Rectal smooth muscle tissue (tissue), 1 donor: ENCODE measurements at regions not wholly inside any gene's neighbourhood (a gene's known extent, or its start where the extent isn't known, plus 50 kb on each side); places are given as distances from the start of the nearest gene placed in this dataset.

ENCODE experiments used
- H3K27ac ChIP-seq: one replicate; pipeline ENCODE4 v1.7.0; 2013; ENCODE audit warnings: low read depth, low read length, inconsistent platforms
- H3K27me3 ChIP-seq: one replicate; pipeline ENCODE4 v1.7.0; 2013; ENCODE audit warnings: low read length; ENCODE audit not compliant: control insufficient read depth, insufficient read depth
- H3K36me3 ChIP-seq: one replicate; pipeline ENCODE4 v1.7.0; 2013; ENCODE audit warnings: low read length; ENCODE audit not compliant: control insufficient read depth, insufficient read depth
- H3K4me1 ChIP-seq: one replicate; pipeline ENCODE4 v1.7.0; 2013; ENCODE audit warnings: low read length; ENCODE audit not compliant: control insufficient read depth, insufficient read depth
- H3K4me3 ChIP-seq: one replicate; pipeline ENCODE4 v1.7.0; 2013; ENCODE audit warnings: low read length
- H3K9ac ChIP-seq: one replicate; pipeline ENCODE4 v1.7.0; 2013; ENCODE audit warnings: low read length

GRCh38 chr9:107905308-107906020 lies 415.9 kb upstream of the KLF4 start:
- no peaks in the 10 kb centered on the region for H3K36me3 ChIP-seq
- H3K27me3 ChIP-seq = no peaks in the 10 kb centered on the region
- no peak overlapping the region for H3K27ac ChIP-seq
- H3K4me1 ChIP-seq = no peaks in the 10 kb centered on the region
- no peak overlapping the region for H3K9ac ChIP-seq
- no peak overlapping the region for H3K4me3 ChIP-seq

GRCh38 chr9:107899961-107900330 lies 410.4 kb upstream of the KLF4 start:
- H3K36me3 ChIP-seq = no peaks in the 10 kb centered on the region
- no peak overlapping the region for H3K27ac ChIP-seq
- peaks cover 9% of the 10 kb centered on the region for H3K4me1 ChIP-seq
- H3K27me3 ChIP-seq = no peaks in the 10 kb centered on the region
- H3K9ac ChIP-seq = no peak overlapping the region
- no peak overlapping the region for H3K4me3 ChIP-seq

GRCh38 chr9:107898761-107899160 lies 409.2 kb upstream of the KLF4 start:
- Histone ChIP-seq H3K36me3 (no peaks in the 10 kb centered on the region), H3K4me3 (no peak overlapping the region), H3K9ac (no peak overlapping the region), H3K27ac (no peak overlapping the region), H3K27me3 (no peaks in the 10 kb centered on the region), H3K4me1 (peaks cover 14% of the 10 kb centered on the region)

GRCh38 chr9:107896544-107896943 lies 407.0 kb upstream of the KLF4 start:
- H3K27ac ChIP-seq = no peak overlapping the region
- no peak overlapping the region for H3K9ac ChIP-seq
- no peak overlapping the region for H3K4me3 ChIP-seq
- peaks cover 14% of the 10 kb centered on the region for H3K4me1 ChIP-seq
- H3K36me3 ChIP-seq = no peaks in the 10 kb centered on the region
- H3K27me3 ChIP-seq = no peaks in the 10 kb centered on the region

GRCh38 chr9:107895501-107896001 lies 406.0 kb upstream of the KLF4 start:
- Histone ChIP-seq H3K27ac (no peak overlapping the region), H3K27me3 (no peaks in the 10 kb centered on the region), H3K4me3 (no peak overlapping the region), H3K4me1 (peaks cover 14% of the 10 kb centered on the region), H3K9ac (no peak overlapping the region), H3K36me3 (no peaks in the 10 kb centered on the region)

- Histone ChIP-seq H3K4me3 (no peak overlapping the region), H3K4me1 (peaks cover 14% of the 10 kb centered on the region), H3K27ac (peak overlapping the region; percentile 34), H3K9ac (no peak overlapping the region), H3K36me3 (no peaks in the 10 kb centered on the region), H3K27me3 (no peaks in the 10 kb centered on the region)
These were observed 405.1 kb upstream of the KLF4 start for GRCh38 chr9:107894572-107895261.

- H3K4me1 ChIP-seq = peaks cover 14% of the 10 kb centered on the region
- H3K27ac ChIP-seq = no peak overlapping the region
- H3K4me3 ChIP-seq = no peak overlapping the region
- H3K27me3 ChIP-seq = no peaks in the 10 kb centered on the region
- no peaks in the 10 kb centered on the region for H3K36me3 ChIP-seq
- no peak overlapping the region for H3K9ac ChIP-seq
These were observed 401.4 kb upstream of the KLF4 start for GRCh38 chr9:107890921-107891465.

GRCh38 chr9:107888773-107889227 lies 399.2 kb upstream of the KLF4 start:
- Histone ChIP-seq H3K4me1 (no peaks in the 10 kb centered on the region), H3K9ac (no peak overlapping the region), H3K27me3 (no peaks in the 10 kb centered on the region), H3K4me3 (no peak overlapping the region), H3K36me3 (no peaks in the 10 kb centered on the region), H3K27ac (no peak overlapping the region)

GRCh38 chr9:107886826-107887225 lies 397.3 kb upstream of the KLF4 start:
- H3K9ac ChIP-seq = no peak overlapping the region
- no peaks in the 10 kb centered on the region for H3K27me3 ChIP-seq
- H3K4me1 ChIP-seq = no peaks in the 10 kb centered on the region
- H3K4me3 ChIP-seq = no peak overlapping the region
- H3K27ac ChIP-seq = no peak overlapping the region
- H3K36me3 ChIP-seq = no peaks in the 10 kb centered on the region

- no peak overlapping the region for H3K4me3 ChIP-seq
- H3K27ac ChIP-seq = no peak overlapping the region
- no peaks in the 10 kb centered on the region for H3K36me3 ChIP-seq
- no peaks in the 10 kb centered on the region for H3K4me1 ChIP-seq
- H3K27me3 ChIP-seq = no peaks in the 10 kb centered on the region
- no peak overlapping the region for H3K9ac ChIP-seq
These were observed 394.0 kb upstream of the KLF4 start for GRCh38 chr9:107883496-107884124.

GRCh38 chr9:107881626-107882300 lies 392.2 kb upstream of the KLF4 start:
- Histone ChIP-seq H3K4me1 (no peaks in the 10 kb centered on the region), H3K4me3 (no peak overlapping the region), H3K27me3 (no peaks in the 10 kb centered on the region), H3K9ac (no peak overlapping the region), H3K36me3 (no peaks in the 10 kb centered on the region), H3K27ac (no peak overlapping the region)

- Histone ChIP-seq H3K9ac (no peak overlapping the region), H3K4me3 (no peak overlapping the region), H3K27ac (no peak overlapping the region), H3K4me1 (no peaks in the 10 kb centered on the region), H3K36me3 (no peaks in the 10 kb centered on the region), H3K27me3 (no peaks in the 10 kb centered on the region)
These were observed 388.9 kb upstream of the KLF4 start for GRCh38 chr9:107878462-107878861.
